Pancreas (tissue), 10 donors: ENCODE measurements at regions not wholly inside any gene's neighbourhood (a gene's known extent, or its start where the extent isn't known, plus 50 kb on each side); places are given as distances from the start of the nearest gene placed in this dataset.
A peak's percentile ranks its signal among the peaks of the same experiment; 100 is the strongest.

Experiments used
- ATAC-seq, 4 donors: fragments of 200-7000 bp; cut with Tn5 transposase; one replicate each; pipeline versions ENCODE4 v1.8.0 to v1.9.1; 2020; ENCODE audit warnings: mild to moderate bottlenecking in 4 of 4, moderate library complexity in 4 of 4
- DNase-seq, 6 donors: peaks; one replicate each; pipeline ENCODE4 v3.0.0-alpha.2; 2020
- FAIRE-seq: peaks from 2 replicates; lab custom pipeline; 2012; peaks lifted over from hg19 to GRCh38; lab: Jason Lieb, UNC
- H3K27ac ChIP-seq, 4 donors: fragments of 200-600 bp; sonication (generic); 1 replicate in 3 of 4; 2 replicates in 1 of 4; pipeline versions ENCODE4 v1.5.0 to v1.8.0; 2020
- H3K27me3 ChIP-seq, 4 donors: fragments of 200-600 bp; one replicate each; pipeline ENCODE4 v1.8.0; 2021
- H3K36me3 ChIP-seq, 3 donors: fragments of 200-600 bp; sonication (generic) in 1 of 3; one replicate each; pipeline versions ENCODE4 v1.5.0 to v1.8.0; 2020 to 2021
- H3K4me1 ChIP-seq, 3 donors: fragments of 200-600 bp; one replicate each; pipeline ENCODE4 v1.8.0; 2021
- H3K4me3 ChIP-seq, 4 donors: fragments of 200-600 bp; sonication (generic) in 2 of 4; one replicate each; pipeline versions ENCODE4 v1.5.0 to v1.8.0; 2020 to 2021
- H3K9me3 ChIP-seq, 4 donors: fragments of 200-600 bp; one replicate each; pipeline ENCODE4 v1.8.0; 2021
- WGBS, 2 donors: extraction: QIAGEN DNeasy Blood & Tissue Kit; methylation state at CpG; one replicate each; pipeline ENCODE4 v1.1.7; 2013; 5-methylcytosine and 5-hydroxymethylcytosine counted together
- intact Hi-C, 3 donors: fragments of 100-400 bp; cut with DNase I; formaldehyde crosslinking; loops; one replicate each; pipeline versions ENCODE4 v1.11.1 to v1.14.2; 2022
- TF ChIP-seq, protein P1 (sequence below), 4 donors: fragments of 200-600 bp; sonication (generic) in 3 of 4; IDR thresholded peaks; one replicate each; pipeline versions ENCODE4 v1.5.0 to v1.8.0; 2021; ENCODE audit warnings: antibody characterized with exemption in 4 of 4
- donor health status: healthy with polysubstance abuse.
- donor health status: DM: no; HTN: no; CAD: no; lungs with moderate emphysema.
- donor health status: DM: no; HTN: no; CAD: no.
- donor health status: control.
- donor health status: control.
- donor health status: Bipolar disorder and iron deficiency.
- donor health status: DM: yes; HTN: yes; CAD: no.
- donor health status: DM: no; HTN: no; CAD: no.
- donor health status: DM: no; HTN: no; CAD: no.
- donor health status: DM: yes; HTN: yes; CAD: no.

DNA sequence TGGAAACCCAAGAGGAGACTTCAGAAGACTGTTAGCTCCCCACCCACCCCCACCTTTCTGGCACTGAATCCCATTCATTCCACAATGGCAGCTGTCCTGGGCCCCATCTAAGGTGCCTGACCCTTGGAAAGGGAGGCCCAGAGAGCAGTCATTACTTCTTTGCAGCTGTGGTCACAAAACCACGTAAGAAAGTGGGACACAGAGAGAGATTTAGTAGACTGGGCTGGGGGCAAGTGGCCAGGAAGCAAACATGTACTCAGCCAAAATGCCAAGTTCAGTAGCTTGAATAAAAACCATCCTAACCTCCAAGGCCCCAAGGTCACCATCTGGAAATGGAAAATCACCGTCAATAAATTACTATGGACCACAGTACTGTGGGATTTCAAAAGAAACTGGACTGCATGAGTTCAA is 381.4 kb downstream of the TNS1 start:
- intact Hi-C loops, result no loop called here
- TF ChIP-seq, protein P1, sequence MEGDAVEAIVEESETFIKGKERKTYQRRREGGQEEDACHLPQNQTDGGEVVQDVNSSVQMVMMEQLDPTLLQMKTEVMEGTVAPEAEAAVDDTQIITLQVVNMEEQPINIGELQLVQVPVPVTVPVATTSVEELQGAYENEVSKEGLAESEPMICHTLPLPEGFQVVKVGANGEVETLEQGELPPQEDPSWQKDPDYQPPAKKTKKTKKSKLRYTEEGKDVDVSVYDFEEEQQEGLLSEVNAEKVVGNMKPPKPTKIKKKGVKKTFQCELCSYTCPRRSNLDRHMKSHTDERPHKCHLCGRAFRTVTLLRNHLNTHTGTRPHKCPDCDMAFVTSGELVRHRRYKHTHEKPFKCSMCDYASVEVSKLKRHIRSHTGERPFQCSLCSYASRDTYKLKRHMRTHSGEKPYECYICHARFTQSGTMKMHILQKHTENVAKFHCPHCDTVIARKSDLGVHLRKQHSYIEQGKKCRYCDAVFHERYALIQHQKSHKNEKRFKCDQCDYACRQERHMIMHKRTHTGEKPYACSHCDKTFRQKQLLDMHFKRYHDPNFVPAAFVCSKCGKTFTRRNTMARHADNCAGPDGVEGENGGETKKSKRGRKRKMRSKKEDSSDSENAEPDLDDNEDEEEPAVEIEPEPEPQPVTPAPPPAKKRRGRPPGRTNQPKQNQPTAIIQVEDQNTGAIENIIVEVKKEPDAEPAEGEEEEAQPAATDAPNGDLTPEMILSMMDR (IDR thresholded peaks at IDR 0.05), result no peak
- H3K27me3 ChIP-seq, result no peaks in the 10 kb centered on the region
- H3K4me3 ChIP-seq, result no peak overlapping the region
- H3K4me1 ChIP-seq, result no peaks in the 10 kb centered on the region
- no peaks in the 10 kb centered on the region for H3K36me3 ChIP-seq
- ATAC-seq, result no peak
- H3K27ac ChIP-seq, result no peak overlapping the region
- H3K9me3 ChIP-seq, result no peaks in the 10 kb centered on the region
- DNase-seq, result no peak
- whole genome bisulfite sequencing, 2 donors, result 80 to 81% methylated on average over 2 of the region's 2 CpGs
- FAIRE-seq, result no peak

DNA sequence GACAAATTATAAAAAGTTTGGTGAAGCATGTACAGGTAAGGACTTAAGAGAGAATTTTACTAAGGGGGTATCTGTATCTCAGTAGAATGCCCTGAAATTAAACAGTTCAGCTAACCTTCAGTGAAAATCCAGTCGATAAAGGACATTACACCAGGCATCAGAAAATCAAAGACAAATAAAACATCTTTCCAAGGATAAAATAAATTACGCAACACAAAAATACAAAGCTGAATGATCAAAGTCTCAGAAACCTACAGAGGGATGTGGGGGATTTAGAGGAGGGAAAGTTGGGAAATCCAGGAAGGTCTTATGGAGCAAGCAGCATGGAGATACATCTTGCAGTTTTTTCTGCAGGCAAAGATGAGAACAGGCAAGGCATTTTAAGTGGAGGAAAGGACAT is 384.1 kb downstream of the TNS1 start:
- Histone ChIP-seq H3K4me3 (no peak overlapping the region), H3K36me3 (no peaks in the 10 kb centered on the region), H3K4me1 (no peaks in the 10 kb centered on the region), H3K27ac (no peak overlapping the region), H3K9me3 (no peaks in the 10 kb centered on the region), H3K27me3 (no peaks in the 10 kb centered on the region)
- ATAC-seq (no peak), FAIRE-seq (no peak), DNase-seq (no peak)
- intact Hi-C loops, result no loop called here
- WGBS, 2 donors, result 82% methylated on average over 2 of the region's 2 CpGs
- TF ChIP-seq, protein P1 (IDR thresholded peaks at IDR 0.05), result no peak

DNA sequence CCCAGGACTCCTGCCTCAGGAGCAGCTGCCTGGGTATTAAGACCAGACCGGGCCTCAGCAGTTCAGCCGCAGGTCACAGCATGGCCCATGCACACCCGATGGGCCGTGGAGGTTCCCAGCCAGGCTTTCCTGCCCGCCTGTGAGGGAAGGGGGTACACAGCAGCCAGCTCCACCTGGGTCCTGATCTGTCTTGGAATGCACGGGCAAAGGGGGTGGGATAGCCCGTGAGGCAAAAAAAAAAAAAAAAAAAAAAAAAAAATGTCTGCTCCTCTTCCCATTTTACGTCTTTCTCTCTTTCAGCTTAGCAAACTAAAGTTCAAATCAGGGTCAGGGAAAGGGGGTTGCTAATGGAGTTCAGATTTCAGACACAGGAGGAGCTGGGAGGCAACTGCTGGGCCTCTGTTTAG is 385.2 kb downstream of the TNS1 start:
- DNase-seq, result peak in 1 of 6 donors; percentile 39
- no peaks in the 10 kb centered on the region for H3K36me3 ChIP-seq
- WGBS, 2 donors, result 72 to 75% methylated on average over 8 of the region's 8 CpGs
- TF ChIP-seq, protein P1 (IDR thresholded peaks at IDR 0.05), result no peak
- no peak for FAIRE-seq
- no peaks in the 10 kb centered on the region for H3K9me3 ChIP-seq
- intact Hi-C loops, result no loop called here
- H3K27ac ChIP-seq, result no peak overlapping the region
- H3K4me3 ChIP-seq, result no peak overlapping the region
- no peaks in the 10 kb centered on the region for H3K4me1 ChIP-seq
- ATAC-seq, result no peak
- no peaks in the 10 kb centered on the region for H3K27me3 ChIP-seq

DNA sequence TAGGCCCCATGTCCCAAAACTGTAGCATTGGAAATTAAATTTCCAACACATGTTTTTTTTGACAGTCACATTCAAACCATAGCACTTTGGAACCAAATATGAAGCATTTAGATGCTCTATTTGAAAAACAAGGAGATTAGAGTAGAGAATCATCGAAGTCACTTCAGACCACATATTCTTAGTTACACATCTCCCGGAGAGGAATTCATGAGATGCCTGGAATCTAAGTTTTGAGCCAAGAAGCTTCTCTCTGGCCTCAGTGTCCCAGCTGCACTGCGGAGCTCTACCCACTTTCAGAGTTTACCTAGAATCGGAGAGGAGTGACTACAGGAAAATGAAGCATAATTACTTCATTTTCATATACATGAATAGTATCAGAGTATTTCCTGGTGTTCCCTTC is 385.9 kb downstream of the TNS1 start:
- no peak for ATAC-seq
- Histone ChIP-seq H3K4me3 (no peak overlapping the region), H3K36me3 (no peaks in the 10 kb centered on the region), H3K4me1 (no peaks in the 10 kb centered on the region), H3K9me3 (no peaks in the 10 kb centered on the region), H3K27ac (no peak overlapping the region), H3K27me3 (no peaks in the 10 kb centered on the region)
- 80 to 85% methylated on average over 4 of the region's 4 CpGs for WGBS, 2 donors
- no peak for FAIRE-seq
- intact Hi-C loops, result no loop called here
- TF ChIP-seq, protein P1 (IDR thresholded peaks at IDR 0.05), result no peak
- no peak for DNase-seq

DNA sequence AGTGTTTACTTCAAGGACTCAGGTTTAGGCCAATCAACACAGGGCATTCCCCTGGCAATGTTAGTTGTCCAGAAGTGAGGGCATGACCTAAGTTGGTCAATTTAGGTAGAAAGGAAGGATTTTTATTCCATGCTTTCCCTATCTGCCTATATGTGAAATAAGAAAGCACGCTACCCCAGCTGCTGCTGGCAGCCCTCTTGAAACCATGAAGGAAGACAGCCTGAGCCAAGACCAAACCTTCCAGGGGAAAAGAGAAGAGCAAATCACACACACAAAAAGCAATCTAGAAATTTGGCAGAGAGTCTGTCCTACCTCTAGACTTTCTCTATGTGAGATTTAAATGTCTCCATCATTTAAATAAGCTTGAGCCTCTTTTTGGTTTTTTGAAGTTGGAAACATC is 387.6 kb downstream of the TNS1 start:
- Histone ChIP-seq H3K27ac (no peak overlapping the region), H3K4me1 (no peaks in the 10 kb centered on the region), H3K27me3 (no peaks in the 10 kb centered on the region), H3K9me3 (no peaks in the 10 kb centered on the region), H3K36me3 (no peaks in the 10 kb centered on the region), H3K4me3 (no peak overlapping the region)
- ATAC-seq (no peak), FAIRE-seq (no peak), DNase-seq (no peak)
- 84 to 96% methylated on average over 1 of the region's 1 CpG for WGBS, 2 donors
- TF ChIP-seq, protein P1 (IDR thresholded peaks at IDR 0.05), result no peak
- intact Hi-C loops, result no loop called here
